GM12878 (cell line): ENCODE measurements at regions not wholly inside any gene's neighbourhood (a gene's known extent, or its start where the extent isn't known, plus 50 kb on each side); places are given as distances from the start of the nearest gene placed in this dataset.

ENCODE experiments used
- ATAC-seq: fragments of 200-7000 bp; cut with Tn5 transposase; 3 replicates; pipeline ENCODE4 v1.9.1; 2020; ENCODE audit warnings: mild to moderate bottlenecking, moderate library complexity
- BruUV-seq: library from RNA; stranded (reverse); fragments of 400-500 nt; replicated peaks from 2 replicates; lab custom pipeline; 2021; lab: Mats Ljungman, UMichigan
- CTCF ChIA-PET: fragments of 300-600 bp; sonication (Branson Sonifier 250); formaldehyde crosslinking; extraction: SDS; loops from one replicate; lab custom pipeline; 2021; ENCODE audit warnings: inconsistent platforms; lab: Yijun Ruan, JAX
- POLR2A ChIA-PET: fragments of 350-600 bp; formaldehyde crosslinking; extraction: SDS; loops from one replicate; lab custom pipeline; 2021; ENCODE audit warnings: inconsistent platforms; lab: Charles Lee
- RAD21 ChIA-PET: fragments of 300-600 bp; sonication (Branson Sonifier 250); formaldehyde crosslinking; loops from one replicate; lab custom pipeline; 2023; ENCODE audit warnings: antibody characterized with exemption; ENCODE audit not compliant: unreplicated experiment; lab: Charles Lee
- SMC1A ChIA-PET: fragments of 300-600 bp; sonication (Branson Sonifier 250); formaldehyde crosslinking; loops from one replicate; lab custom pipeline; 2023; ENCODE audit not compliant: unreplicated experiment, uncharacterized antibody; lab: Charles Lee
- DNase-seq: peaks from one replicate; pipeline ENCODE4 v3.0.0-alpha.2; 2011; ENCODE audit warnings: low read depth, low spot score
- FAIRE-seq: peaks from 3 replicates; lab custom pipeline; 2011; peaks lifted over from hg19 to GRCh38; lab: Jason Lieb, UNC
- H2AFZ ChIP-seq: 2 replicates; pipeline ENCODE4 v1.6.0; 2011; ENCODE audit warnings: low read depth, low read length, control low read depth; ENCODE audit not compliant: control insufficient read depth
- H3K27ac ChIP-seq: 2 replicates; pipeline ENCODE4 v1.5.1; 2011; ENCODE audit warnings: control low read depth; ENCODE audit not compliant: control insufficient read depth, insufficient read depth
- H3K27me3 ChIP-seq, 2 experiments: replicated peaks in 1 of 2; 2 replicates each; pipeline versions ENCODE4 v1.6.0 to v1.6.1; 2011; ENCODE audit warnings: low read length in 1 of 2; ENCODE audit not compliant: control insufficient read depth in 2 of 2, insufficient read depth in 2 of 2
- H3K36me3 ChIP-seq, 2 experiments: 2 replicates each; pipeline ENCODE4 v1.5.1; 2011; ENCODE audit warnings: low read length in 1 of 2; ENCODE audit not compliant: control insufficient read depth in 2 of 2, insufficient read depth in 2 of 2
- H3K4me1 ChIP-seq: 2 replicates; pipeline ENCODE4 v1.6.1; 2011; ENCODE audit warnings: mild to moderate bottlenecking, low read length, moderate library complexity, mixed read lengths; ENCODE audit not compliant: control insufficient read depth, insufficient read depth
- H3K4me2 ChIP-seq: 2 replicates; pipeline ENCODE4 v1.6.0; 2011; ENCODE audit warnings: control low read depth; ENCODE audit not compliant: control insufficient read depth, insufficient read depth
- H3K4me3 ChIP-seq: fragments of 200-600 bp; sonication (generic); 2 replicates; pipeline ENCODE4 v1.5.1; 2016
- H3K79me2 ChIP-seq: 2 replicates; pipeline ENCODE4 v1.6.0; 2011; ENCODE audit warnings: low read length; ENCODE audit not compliant: control insufficient read depth, insufficient read depth
- H3K9ac ChIP-seq: 2 replicates; pipeline ENCODE4 v1.8.0; 2011; ENCODE audit warnings: low read length, control low read depth, mixed read lengths; ENCODE audit not compliant: control insufficient read depth, insufficient read depth
- H3K9me3 ChIP-seq: replicated peaks from 3 replicates; pipeline ENCODE4 v1.5.1; 2011; ENCODE audit warnings: mild to moderate bottlenecking, low read length; ENCODE audit not compliant: control insufficient read depth, insufficient read depth
- H4K20me1 ChIP-seq: 2 replicates; pipeline ENCODE4 v1.6.0; 2011; ENCODE audit not compliant: control insufficient read depth, insufficient read depth
- CEBPB ChIP-seq, 2 experiments: fragments of 150-350 bp in 1 of 2; IDR thresholded peaks; 2 replicates each; pipeline ENCODE4 v1.6.1; 2012 to 2014; ENCODE audit warnings: low read depth in 2 of 2, low read length in 2 of 2, borderline replicate concordance in 1 of 2, inconsistent platforms in 1 of 2
- CHD1 ChIP-seq: IDR thresholded peaks from 2 replicates; pipeline ENCODE4 v1.6.1; 2012; ENCODE audit warnings: low read depth, low read length, improper control_type of control experiment
- CTCF ChIP-seq, 3 experiments: IDR thresholded peaks in 2 of 3; conservative IDR thresholded peaks in 1 of 3; 2 replicates each; pipeline ENCODE4 v1.5.1; 2011; ENCODE audit warnings: low read depth in 3 of 3, low read length in 3 of 3, mild to moderate bottlenecking in 3 of 3, control low read depth in 2 of 3, moderate library complexity in 2 of 3, inconsistent platforms in 1 of 3, mixed read lengths in 1 of 3; ENCODE audit not compliant: control insufficient read depth in 2 of 3, insufficient read depth in 1 of 3; ENCODE audit errors: extremely low read depth in 1 of 3
- CUX1 ChIP-seq: IDR thresholded peaks from 2 replicates; pipeline ENCODE4 v1.6.1; 2012; ENCODE audit warnings: improper control_type of control experiment, low read depth, low read length; ENCODE audit not compliant: insufficient replicate concordance
- EGR1 ChIP-seq, 2 experiments: IDR thresholded peaks; 1 replicate in 1 of 2; 2 replicates in 1 of 2; pipeline ENCODE4 v1.6.1; 2011 to 2012; ENCODE audit warnings: low read depth in 2 of 2, low read length in 2 of 2, borderline replicate concordance in 1 of 2, mild to moderate bottlenecking in 1 of 2, moderate library complexity in 1 of 2
- IRF5 ChIP-seq: fragments of 450-650 bp; IDR thresholded peaks from 2 replicates; pipeline ENCODE4 v1.6.1; 2017; ENCODE audit warnings: borderline replicate concordance
- NBN ChIP-seq: fragments of 450-650 bp; IDR thresholded peaks from 2 replicates; pipeline ENCODE4 v1.6.1; 2016
- RAD51 ChIP-seq: fragments of 450-650 bp; IDR thresholded peaks from 2 replicates; pipeline ENCODE4 v1.6.1; 2016; ENCODE audit warnings: moderate library complexity, mild to moderate bottlenecking, inconsistent platforms
- SIN3A ChIP-seq: IDR thresholded peaks from 2 replicates; pipeline ENCODE4 v1.6.1; 2012; ENCODE audit warnings: low read depth, low read length, improper control_type of control experiment
- SREBF1 ChIP-seq: IDR thresholded peaks from 2 replicates; pipeline ENCODE4 v1.6.1; 2012; ENCODE audit warnings: mild to moderate bottlenecking, low read length
- STAT3 ChIP-seq: IDR thresholded peaks from 2 replicates; pipeline ENCODE4 v1.6.1; 2011; ENCODE audit warnings: low read depth, low read length, improper control_type of control experiment
- YBX1 ChIP-seq: fragments of 450-650 bp; IDR thresholded peaks from 2 replicates; pipeline ENCODE4 v1.6.1; 2016; ENCODE audit warnings: antibody characterized with exemption
- ZBTB33 ChIP-seq: fragments of 450-650 bp; IDR thresholded peaks from 2 replicates; pipeline ENCODE4 v1.6.1; 2017; ENCODE audit warnings: mild to moderate bottlenecking
- ZNF622 ChIP-seq: fragments of 450-650 bp; IDR thresholded peaks from 2 replicates; pipeline ENCODE4 v1.6.1; 2017; ENCODE audit warnings: mild to moderate bottlenecking, inconsistent platforms
- WGBS: methylation state at CpG from one replicate; pipeline ENCODE4 v1.1.6; 2016; ENCODE audit warnings: low lambda C conversion rate; ENCODE audit not compliant: insufficient replicate concordance, insufficient coverage; ENCODE audit errors: missing lambda C conversion rate; 5-methylcytosine and 5-hydroxymethylcytosine counted together
- in situ Hi-C: fragments of 300-500 bp; cut with MboI; formaldehyde crosslinking; loops from 9 replicates; pipeline ENCODE4 v1.14.3; 2018; ENCODE audit warnings: mixed read lengths
- intact Hi-C: fragments of 100-400 bp; cut with micrococcal nuclease; formaldehyde crosslinking; loops from one replicate; pipeline ENCODE4 v1.14.2; 2022; ENCODE audit not compliant: unreplicated experiment

GRCh38 chr15:39388118-39388517 is 192.8 kb upstream of the THBS1 start:
- Histone ChIP-seq H3K4me1 (no peaks in the 10 kb centered on the region), H3K4me3 (no peak overlapping the region), H3K9me3 (no peaks in the 10 kb centered on the region), H3K79me2 (no peaks in the 10 kb centered on the region), H3K9ac (no peak overlapping the region), H4K20me1 (no peaks in the 10 kb centered on the region), H3K36me3 (no peaks in the 10 kb centered on the region), H3K4me2 (no peak overlapping the region), H3K27ac (no peak overlapping the region)
- 18% methylated on average over 2 of the region's 2 CpGs for WGBS
- DNase-seq = no peak
- intact Hi-C loops = no loop called here
- BruUV-seq = no TSS peak
- FAIRE-seq = no peak
- TF ChIP-seq ZNF622 (no peak), STAT3 (no peak), SREBF1 (no peak), CTCF (IDR thresholded peaks at IDR 0.05 in 2 of 3, conservative IDR thresholded peaks at IDR 0.05 in 1 of 3; ENCODE audit: control insufficient read depth in 2 of 3, extremely low read depth in 1 of 3, insufficient read depth in 1 of 3, low read depth in 3 of 3, low read length in 3 of 3) (no peak), RAD51 (no peak), SIN3A (no peak), CHD1 (no peak), EGR1 (IDR thresholded peaks at IDR 0.05; ENCODE audit: borderline replicate concordance in 1 of 2, low read depth in 2 of 2, low read length in 2 of 2) (no peak), IRF5 (no peak), YBX1 (no peak), NBN (no peak), CUX1 (no peak), CEBPB (IDR thresholded peaks at IDR 0.05; ENCODE audit: borderline replicate concordance in 1 of 2, low read depth in 2 of 2, low read length in 2 of 2) (no peak), ZBTB33 (no peak)
- TF ChIP-seq, all 136 proteins: peak for 0
- no peak overlapping the region for H2AFZ ChIP-seq
- ChIA-PET SMC1A (no interaction called here), POLR2A (no interaction called here), CTCF (no interaction called here), RAD21 (no interaction called here)
- ATAC-seq = no peak
- in situ Hi-C loops = no loop called here
- no peaks in the 10 kb centered on the region; a peak in 1 of 4 replicates for H3K27me3 ChIP-seq
